GM21717 (cell line): ENCODE measurements at regions not wholly inside any gene's neighbourhood (a gene's known extent, or its start where the extent isn't known, plus 50 kb on each side); places are given as distances from the start of the nearest gene placed in this dataset.

Experiments
- ATAC-seq: cut with Tn5 transposase; IDR thresholded peaks from one replicate; pipeline ENCODE4 v1.9.1; 2021; ENCODE audit warnings: mild to moderate bottlenecking, moderate library complexity; ENCODE audit not compliant: unreplicated experiment

GRCh38 chr1:228823200-228823599 lies 87.9 kb downstream of the RHOU start:
- no peak for ATAC-seq

DNA sequence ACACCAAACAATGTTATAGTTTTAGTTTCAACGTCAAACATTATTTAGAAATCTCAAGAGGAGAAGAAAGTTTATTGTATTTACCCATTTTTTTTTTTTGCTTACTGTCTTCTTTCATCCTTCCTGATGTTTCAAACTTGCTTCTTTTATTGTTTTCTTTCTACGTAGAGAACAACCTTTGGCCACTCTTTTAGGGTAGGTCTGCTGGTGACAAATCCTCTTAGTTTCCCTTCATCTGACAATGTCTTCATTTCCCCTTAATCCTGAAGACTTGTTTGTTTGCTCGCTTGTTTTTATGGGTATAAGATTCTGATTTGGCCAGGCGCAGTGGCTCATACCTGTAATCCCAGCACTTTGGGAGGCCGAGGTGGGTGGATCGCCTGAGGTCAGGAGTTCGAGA lies 89.1 kb downstream of the RHOU start:
- no peak for ATAC-seq

- ATAC-seq, result no peak
Measured at GRCh38 chr1:228825041-228825440, 89.8 kb downstream of the RHOU start.

DNA sequence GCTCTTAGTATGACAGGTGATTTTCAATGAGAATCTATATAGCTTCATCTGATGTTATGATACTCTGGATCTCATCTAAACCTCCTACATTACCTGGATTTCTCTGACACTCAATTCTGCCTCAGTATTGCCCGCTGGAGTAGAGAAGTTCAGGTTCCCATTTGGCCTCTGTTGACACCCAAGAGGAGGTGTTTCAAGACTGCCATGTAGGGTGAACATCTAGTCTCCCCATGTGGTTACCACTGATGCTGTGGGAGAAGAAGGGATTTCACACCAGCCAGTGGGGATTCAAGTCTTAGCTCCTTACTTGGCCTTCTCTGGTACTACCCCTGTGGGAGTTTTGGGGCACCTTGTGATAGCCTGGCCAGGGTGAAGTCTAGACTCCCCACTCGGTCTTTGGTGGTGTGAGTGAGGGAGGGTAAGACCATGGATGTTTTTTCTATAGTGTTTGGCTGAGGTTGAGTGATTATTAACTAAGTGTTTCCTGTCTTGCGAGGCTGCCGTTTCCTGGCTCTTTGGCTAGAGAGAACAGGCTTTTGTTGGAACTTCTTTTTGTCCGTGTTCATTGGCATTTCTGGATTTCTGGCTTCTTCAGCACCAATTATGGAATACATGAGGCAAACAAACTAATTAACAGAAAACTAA lies 90.7 kb downstream of the RHOU start:
- ATAC-seq, result no peak

DNA sequence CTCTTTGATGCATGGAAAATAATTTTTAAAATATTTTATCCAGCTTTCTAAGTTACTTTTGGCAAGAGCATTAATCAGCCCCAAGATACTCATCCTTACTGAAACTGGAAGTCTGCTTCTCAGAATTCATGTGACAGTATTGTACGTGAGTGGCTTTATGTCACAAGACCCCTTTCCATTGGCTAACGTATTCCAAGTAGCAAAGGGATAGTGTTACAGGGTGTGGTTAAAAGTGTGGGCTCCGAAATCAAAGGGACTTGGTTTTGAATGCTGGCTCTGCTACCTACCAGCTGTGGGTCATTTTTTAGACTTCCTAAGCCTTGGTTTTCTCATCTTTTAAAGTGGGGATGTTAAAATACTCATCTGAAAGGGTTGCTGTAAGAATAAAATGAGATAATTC lies 91.7 kb downstream of the RHOU start:
- no peak for ATAC-seq

DNA sequence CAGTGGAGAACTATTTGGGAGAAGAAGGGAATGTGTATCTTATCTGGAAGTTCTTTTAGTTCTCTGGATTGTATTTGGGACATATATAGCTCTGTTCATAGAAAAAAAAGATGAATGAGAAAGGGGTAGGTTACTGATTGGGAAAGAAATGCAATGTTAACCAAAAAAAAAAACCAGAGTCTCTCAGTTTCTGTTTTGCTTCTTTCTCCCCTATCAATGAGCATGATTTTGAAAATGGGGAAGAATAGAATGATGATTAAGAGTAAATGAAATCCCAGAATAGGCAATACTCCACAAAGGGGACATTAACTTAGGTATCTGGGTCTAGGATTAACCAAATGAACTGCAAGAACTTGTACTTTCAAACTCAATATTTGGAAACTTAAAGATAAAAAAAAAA lies 92.9 kb downstream of the RHOU start:
- ATAC-seq, result no peak

DNA sequence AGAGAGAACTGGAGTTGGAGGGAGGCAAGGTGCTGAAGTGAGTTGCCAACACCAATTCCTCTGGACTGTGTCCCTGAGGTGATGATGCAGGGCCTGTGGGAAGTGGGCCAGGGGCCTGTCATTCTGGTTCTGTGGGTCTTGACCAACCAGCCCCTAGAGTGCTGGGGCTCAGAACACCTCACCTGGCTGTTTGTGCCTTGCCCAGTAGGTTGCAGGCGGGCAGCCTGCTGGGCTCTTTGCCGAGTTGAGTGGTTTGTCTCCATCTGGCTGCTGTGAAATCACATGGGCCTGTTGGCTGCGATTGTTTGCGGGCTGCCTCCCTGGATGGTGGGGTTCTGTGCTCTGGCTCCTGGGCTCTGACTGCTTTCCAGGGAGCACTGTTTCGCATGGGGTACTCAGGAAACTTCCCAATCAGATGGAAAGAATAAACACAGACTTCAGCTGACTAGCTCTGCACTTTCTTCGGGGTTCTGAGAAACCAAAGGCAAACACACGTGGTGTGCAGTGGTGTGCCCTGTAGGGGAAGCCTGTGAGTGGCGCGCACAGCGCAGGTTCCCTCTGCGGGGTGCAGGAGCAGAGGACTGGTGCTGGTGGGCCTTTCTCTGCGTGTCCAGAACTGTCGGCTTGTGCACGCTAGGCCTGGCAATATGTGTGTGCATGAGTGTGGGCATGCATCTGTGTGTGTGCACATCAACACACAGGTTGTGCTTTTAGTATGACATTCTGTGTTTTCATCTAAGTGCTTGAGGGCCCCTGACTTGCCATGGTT lies 95.1 kb downstream of the RHOU start:
- ATAC-seq, result no peak

- ATAC-seq, result peak; percentile 59
Measured at GRCh38 chr1:228830954-228831481, 95.7 kb downstream of the RHOU start.

DNA sequence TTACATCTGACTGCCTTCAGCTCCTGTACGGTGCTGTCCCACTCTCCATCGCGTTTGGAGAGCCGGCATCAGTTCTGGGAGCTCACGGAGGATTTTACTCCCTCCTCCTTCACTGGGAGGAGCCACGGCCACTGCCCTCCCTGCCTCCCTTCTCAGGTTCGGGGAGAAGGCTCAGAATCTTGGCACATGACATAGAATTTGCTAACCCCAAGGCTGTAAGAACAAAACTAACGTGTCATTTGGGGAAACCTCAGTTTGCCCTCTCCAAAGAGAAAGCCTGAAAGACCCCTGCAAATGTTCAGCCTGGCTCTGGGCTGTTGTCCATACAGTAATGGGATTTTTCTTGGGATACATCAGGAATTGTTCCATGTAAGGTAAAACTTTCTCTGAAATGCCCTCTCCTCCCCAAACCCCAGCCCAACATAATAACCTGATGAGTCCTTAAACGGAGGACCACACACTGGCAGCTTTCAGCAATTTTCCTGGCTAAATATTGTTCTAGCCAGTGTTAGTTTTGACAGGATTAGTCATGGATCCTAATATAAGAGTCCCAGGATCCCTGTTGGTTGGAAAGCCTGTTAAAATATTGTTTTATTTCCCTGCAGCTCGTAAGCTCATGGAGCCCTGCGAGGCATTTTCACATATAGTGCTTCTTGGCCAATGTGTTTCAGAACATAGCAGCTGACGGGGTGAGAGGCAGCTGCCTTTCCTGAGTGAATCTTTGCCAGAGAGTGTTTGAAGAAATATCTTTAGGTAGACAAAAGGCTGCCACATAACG lies 98.8 kb downstream of the RHOU start:
- no peak for ATAC-seq

DNA sequence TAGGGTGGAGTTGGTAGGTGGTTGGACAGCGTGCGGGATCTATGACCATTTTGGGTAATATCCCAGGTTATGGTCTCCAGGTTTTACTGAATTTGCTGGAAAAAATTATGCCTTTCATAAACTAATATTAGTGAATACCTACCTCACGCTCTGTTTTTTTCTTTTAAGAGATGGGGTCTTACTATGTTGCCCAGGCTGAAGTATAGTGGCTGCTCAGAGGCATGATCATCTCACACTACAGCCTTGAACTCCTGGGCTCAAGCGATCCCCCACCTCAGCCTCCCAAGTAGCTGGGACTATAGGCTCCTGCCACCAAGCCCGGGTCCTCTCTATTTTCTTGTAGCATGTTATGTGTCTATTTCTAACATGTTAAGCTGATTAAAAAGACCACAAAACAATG lies 100.2 kb downstream of the RHOU start:
- ATAC-seq, result no peak

DNA sequence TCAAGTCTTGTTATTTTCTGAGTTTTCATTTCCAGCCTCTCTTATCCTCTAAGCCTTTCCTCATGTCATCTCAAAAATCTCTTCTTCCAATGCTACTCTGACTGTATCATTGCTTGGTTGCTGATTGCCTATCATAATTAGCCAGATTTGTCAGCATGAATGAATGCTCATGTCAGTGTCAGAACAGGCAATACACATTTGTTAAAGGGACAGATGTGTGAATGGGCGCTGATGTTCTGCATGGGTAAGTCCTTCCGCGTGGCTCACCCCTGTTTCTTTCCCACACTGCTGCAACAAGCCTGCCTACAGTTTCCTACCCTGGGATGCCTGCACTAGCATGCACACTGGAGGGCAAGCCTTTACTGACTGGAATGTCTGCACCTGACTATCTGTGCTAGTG lies 100.6 kb downstream of the RHOU start:
- ATAC-seq, result no peak

- ATAC-seq, result no peak
Measured at GRCh38 chr1:228836427-228836826, 101.1 kb downstream of the RHOU start.

GRCh38 chr1:228837032-228837431 lies 101.8 kb downstream of the RHOU start:
- no peak for ATAC-seq

DNA sequence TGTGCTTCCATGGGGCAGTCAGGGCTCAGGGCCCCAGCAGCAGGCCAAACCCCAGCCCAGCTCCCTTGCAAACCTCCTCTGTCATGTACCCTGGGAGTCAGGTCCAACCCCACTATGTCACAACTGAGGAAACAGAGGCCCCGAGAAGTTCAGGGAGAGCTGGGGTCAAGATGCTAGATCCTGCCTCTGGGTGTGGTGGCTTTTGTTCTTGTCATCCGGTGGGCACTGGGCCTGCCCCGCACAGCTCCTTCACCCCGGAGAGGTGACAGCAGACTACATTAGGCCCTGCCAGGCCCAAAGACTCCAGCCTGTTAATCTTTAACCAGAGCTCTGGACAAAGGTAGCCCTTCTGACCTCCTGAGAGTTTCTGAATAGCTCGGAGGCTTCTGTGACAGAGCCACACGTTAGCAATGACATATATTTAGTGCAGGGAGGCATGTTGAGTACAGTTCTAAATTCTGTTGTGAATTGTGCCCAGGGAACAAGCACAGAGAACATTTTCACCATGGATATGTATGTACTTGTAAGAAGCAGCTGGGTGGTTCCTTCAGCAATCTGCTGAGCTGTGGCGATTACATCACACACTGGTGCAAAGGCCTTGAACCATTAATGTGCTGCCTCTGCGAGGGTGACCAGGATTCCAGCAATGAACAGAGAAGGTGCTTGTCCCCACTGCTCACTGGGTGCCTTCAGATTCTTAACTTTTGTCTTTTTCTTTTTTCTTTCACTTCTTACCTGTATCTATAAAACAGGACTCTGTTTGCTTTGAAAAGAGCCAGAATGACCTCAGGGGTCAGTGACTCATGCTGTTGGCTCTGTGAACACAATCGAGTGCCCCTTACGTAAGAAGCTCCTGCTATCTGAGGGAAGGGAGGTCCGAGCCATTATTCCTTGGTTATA lies 102.8 kb downstream of the RHOU start:
- ATAC-seq, result no peak

DNA sequence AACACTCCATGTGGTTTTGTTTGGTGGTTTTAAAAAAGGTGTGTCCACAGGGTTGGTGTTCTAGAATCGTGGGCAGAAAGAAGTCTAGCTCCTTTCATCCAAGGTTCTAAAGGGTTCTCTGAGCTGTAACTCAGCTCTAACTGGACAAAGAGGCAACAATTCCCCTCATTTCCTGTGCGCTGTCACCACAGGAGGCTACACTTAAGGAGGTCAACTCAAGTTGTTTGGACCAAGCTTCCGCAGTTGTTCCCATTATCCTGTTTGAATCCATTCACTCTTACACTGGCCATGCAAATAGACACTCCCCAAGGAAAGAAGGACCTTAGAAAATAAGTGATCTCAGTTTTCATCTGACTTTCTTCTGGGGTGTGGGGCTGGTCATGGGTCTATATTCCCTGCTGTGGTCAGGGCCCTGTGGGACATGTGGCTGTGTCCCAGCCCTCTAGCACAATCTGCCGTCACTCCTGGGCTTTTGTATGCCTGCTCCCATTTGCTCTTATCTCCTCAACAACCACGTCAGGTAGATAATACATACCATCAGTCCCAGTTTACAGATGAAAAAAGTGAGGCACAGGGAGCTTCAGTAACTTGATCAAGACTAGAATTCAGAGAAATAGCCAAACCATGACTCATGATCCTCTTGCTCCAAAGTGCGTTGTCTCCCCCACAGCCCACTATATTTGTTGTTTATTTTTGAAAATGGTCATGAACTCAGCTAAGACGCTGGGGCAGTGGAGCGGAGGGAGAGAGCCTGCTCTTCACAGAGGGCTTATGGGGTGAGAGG lies 103.6 kb downstream of the RHOU start:
- ATAC-seq, result no peak

DNA sequence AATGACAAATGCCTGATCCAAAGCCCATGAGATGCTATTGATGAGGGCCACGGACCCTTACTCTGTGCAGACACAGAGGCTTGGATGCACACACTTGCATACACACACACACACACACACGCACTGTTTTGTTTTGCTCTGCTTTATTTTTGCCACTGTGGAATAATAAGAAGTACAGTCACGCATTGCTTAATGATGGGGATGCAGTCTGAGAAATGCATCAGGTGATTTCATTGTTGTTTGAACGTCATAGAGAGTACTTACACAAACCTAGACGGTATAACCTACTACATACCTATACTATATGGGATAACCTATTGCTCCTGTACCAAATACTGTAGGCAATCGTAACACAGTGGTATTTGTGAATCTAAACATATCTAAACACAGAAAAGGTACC lies 104.4 kb downstream of the RHOU start:
- ATAC-seq, result no peak

- no peak for ATAC-seq
Measured at GRCh38 chr1:228841632-228842031, 106.4 kb downstream of the RHOU start.

- ATAC-seq, result no peak
Measured at GRCh38 chr1:228842094-228842775, 107.0 kb downstream of the RHOU start.

- ATAC-seq, result no peak
Measured at GRCh38 chr1:228845101-228845500, 109.8 kb downstream of the RHOU start.
